ENCODE measurements at regions not wholly inside any gene's neighbourhood (a gene's known extent, or its start where the extent isn't known, plus 50 kb on each side); places are given as distances from the start of the nearest gene placed in this dataset.

GRCh38 chr3:106376016-106376570, 507.3 kb upstream of the CBLB start:
- Histone ChIP-seq H3K79me2 (ENCODE audit: insufficient read depth, low read length) (no peaks in the 10 kb centered on the region), H3K4me3 (ENCODE audit: low read length, poor library complexity, severe bottlenecking) (no peak overlapping the region), H4K20me1 (ENCODE audit: insufficient read depth, low read length, poor library complexity, severe bottlenecking) (no peaks in the 10 kb centered on the region), H2AFZ (ENCODE audit: low read length) (no peak overlapping the region), H3K36me3 (ENCODE audit: insufficient read depth, low read length) (no peaks in the 10 kb centered on the region), H3K27me3 (ENCODE audit: insufficient read depth, low read length, poor library complexity, severe bottlenecking) (no peaks in the 10 kb centered on the region), H3K4me2 (ENCODE audit: low read depth, low read length, poor library complexity, severe bottlenecking) (no peak overlapping the region), H3K9ac (ENCODE audit: low read depth, low read length, poor library complexity, severe bottlenecking) (no peak overlapping the region), H3K4me1 (ENCODE audit: insufficient read depth, low read length, poor library complexity, severe bottlenecking) (no peaks in the 10 kb centered on the region), H3K9me2 (replicated peaks; ENCODE audit: low read depth, low read length) (no peaks in the 10 kb centered on the region), H3F3A (ENCODE audit: low read depth) (no peaks in the 10 kb centered on the region), H3K9me3 (ENCODE audit: insufficient read depth, low read depth, low read length) (no peaks in the 10 kb centered on the region)
- TF ChIP-seq EZH2phosphoT487 (IDR thresholded peaks at IDR 0.05; ENCODE audit: borderline replicate concordance) (no peak), CTCF (conservative IDR thresholded peaks at IDR 0.05; ENCODE audit: low read length) (no peak)

- Histone ChIP-seq H3K27me3 (ENCODE audit: insufficient read depth, low read length, poor library complexity, severe bottlenecking) (no peaks in the 10 kb centered on the region), H3K9me2 (replicated peaks; ENCODE audit: low read depth, low read length) (no peaks in the 10 kb centered on the region), H3F3A (ENCODE audit: low read depth) (no peaks in the 10 kb centered on the region), H3K79me2 (ENCODE audit: insufficient read depth, low read length) (no peaks in the 10 kb centered on the region), H3K4me1 (ENCODE audit: insufficient read depth, low read length, poor library complexity, severe bottlenecking) (no peaks in the 10 kb centered on the region), H2AFZ (ENCODE audit: low read length) (no peak overlapping the region), H3K36me3 (ENCODE audit: insufficient read depth, low read length) (no peaks in the 10 kb centered on the region), H3K4me2 (ENCODE audit: low read depth, low read length, poor library complexity, severe bottlenecking) (no peak overlapping the region), H3K9ac (ENCODE audit: low read depth, low read length, poor library complexity, severe bottlenecking) (no peak overlapping the region), H3K4me3 (ENCODE audit: low read length, poor library complexity, severe bottlenecking) (no peak overlapping the region), H4K20me1 (ENCODE audit: insufficient read depth, low read length, poor library complexity, severe bottlenecking) (no peaks in the 10 kb centered on the region), H3K9me3 (ENCODE audit: insufficient read depth, low read depth, low read length) (no peaks in the 10 kb centered on the region)
- TF ChIP-seq CTCF (conservative IDR thresholded peaks at IDR 0.05; ENCODE audit: low read length), result no peak
- no peak for TF ChIP-seq EZH2phosphoT487 (IDR thresholded peaks at IDR 0.05; ENCODE audit: borderline replicate concordance)
These were observed 510.5 kb upstream of the CBLB start for GRCh38 chr3:106379251-106379750.

GRCh38 chr3:106380232-106380631, 511.4 kb upstream of the CBLB start:
- Histone ChIP-seq H3K9me2 (replicated peaks; ENCODE audit: low read depth, low read length) (no peaks in the 10 kb centered on the region), H3K4me1 (ENCODE audit: insufficient read depth, low read length, poor library complexity, severe bottlenecking) (no peaks in the 10 kb centered on the region), H3F3A (ENCODE audit: low read depth) (no peaks in the 10 kb centered on the region), H3K9me3 (ENCODE audit: insufficient read depth, low read depth, low read length) (no peaks in the 10 kb centered on the region), H3K4me3 (ENCODE audit: low read length, poor library complexity, severe bottlenecking) (no peak overlapping the region), H2AFZ (ENCODE audit: low read length) (no peak overlapping the region), H4K20me1 (ENCODE audit: insufficient read depth, low read length, poor library complexity, severe bottlenecking) (no peaks in the 10 kb centered on the region), H3K4me2 (ENCODE audit: low read depth, low read length, poor library complexity, severe bottlenecking) (no peak overlapping the region), H3K9ac (ENCODE audit: low read depth, low read length, poor library complexity, severe bottlenecking) (no peak overlapping the region), H3K27me3 (ENCODE audit: insufficient read depth, low read length, poor library complexity, severe bottlenecking) (no peaks in the 10 kb centered on the region), H3K79me2 (ENCODE audit: insufficient read depth, low read length) (no peaks in the 10 kb centered on the region), H3K36me3 (ENCODE audit: insufficient read depth, low read length) (no peaks in the 10 kb centered on the region)
- TF ChIP-seq CTCF (conservative IDR thresholded peaks at IDR 0.05; ENCODE audit: low read length), result no peak
- no peak for TF ChIP-seq EZH2phosphoT487 (IDR thresholded peaks at IDR 0.05; ENCODE audit: borderline replicate concordance)
